WTC11 (cell line): ENCODE measurements at regions not wholly inside any gene's neighbourhood (a gene's known extent, or its start where the extent isn't known, plus 50 kb on each side); places are given as distances from the start of the nearest gene placed in this dataset.

Experiments
- ATAC-seq: fragments of 200-7000 bp; cut with Tn5 transposase; 2 replicates; pipeline ENCODE4 v1.10.0; 2021; ENCODE audit warnings: mild to moderate bottlenecking, moderate library complexity
- CTCF ChIA-PET: fragments of 300-600 bp; sonication (Branson Sonifier 250); formaldehyde crosslinking; loops from one replicate; lab custom pipeline; 2021; ENCODE audit warnings: antibody characterized with exemption; lab: Charles Lee
- POLR2A ChIA-PET: fragments of 350-600 bp; sonication (Branson Sonifier 250); formaldehyde crosslinking; loops from one replicate; lab custom pipeline; 2021; ENCODE audit warnings: antibody characterized with exemption; lab: Charles Lee
- DNase-seq: peaks from one replicate; pipeline ENCODE4 v3.0.0; 2021; ENCODE audit warnings: low spot score
- H3K27ac Mint-ChIP-seq: 2 replicates; pipeline ENCODE4 v1.8.0; 2021; ENCODE audit warnings: mixed read lengths
- H3K27me3 Mint-ChIP-seq: 2 replicates; pipeline ENCODE4 v1.8.0; 2021; ENCODE audit warnings: low read depth, mild to moderate bottlenecking, moderate library complexity, mixed read lengths
- H3K36me3 Mint-ChIP-seq: 2 replicates; pipeline ENCODE4 v1.8.0; 2021; ENCODE audit warnings: mixed read lengths
- H3K4me1 Mint-ChIP-seq: 2 replicates; pipeline ENCODE4 v1.8.0; 2022; ENCODE audit warnings: mixed read lengths
- H3K4me3 Mint-ChIP-seq: 2 replicates; pipeline ENCODE4 v1.8.0; 2021; ENCODE audit warnings: mild to moderate bottlenecking, moderate library complexity, mixed read lengths
- H3K9me3 Mint-ChIP-seq: 2 replicates; pipeline ENCODE4 v1.8.0; 2021; ENCODE audit warnings: mixed read lengths
- ATF1 ChIP-seq: sonication (generic); formaldehyde crosslinking; IDR thresholded peaks from 2 replicates; pipeline ENCODE4 v1.8.1; 2023; ENCODE audit warnings: mild to moderate bottlenecking, moderate library complexity, missing genetic modification reagents
- ATF6 ChIP-seq: sonication (generic); formaldehyde crosslinking; IDR thresholded peaks from 2 replicates; pipeline ENCODE4 v1.8.1; 2023; ENCODE audit warnings: mild to moderate bottlenecking, missing genetic modification reagents
- CREB1 ChIP-seq: sonication (generic); formaldehyde crosslinking; IDR thresholded peaks from 2 replicates; pipeline ENCODE4 v1.8.0; 2023; ENCODE audit warnings: mild to moderate bottlenecking, missing genetic modification reagents
- E2F5 ChIP-seq: sonication (generic); formaldehyde crosslinking; IDR thresholded peaks from 2 replicates; pipeline ENCODE4 v1.8.1; 2022; ENCODE audit warnings: mild to moderate bottlenecking, moderate library complexity, missing genetic modification reagents
- ESRRA ChIP-seq: sonication (generic); formaldehyde crosslinking; IDR thresholded peaks from 2 replicates; pipeline ENCODE4 v1.8.1; 2022; ENCODE audit warnings: mild to moderate bottlenecking, missing genetic modification reagents, borderline replicate concordance
- ETV6 ChIP-seq: sonication (generic); formaldehyde crosslinking; IDR thresholded peaks from 2 replicates; pipeline ENCODE4 v1.8.1; 2022; ENCODE audit warnings: mild to moderate bottlenecking, missing genetic modification reagents
- FOXP1 ChIP-seq: sonication (generic); formaldehyde crosslinking; IDR thresholded peaks from 2 replicates; pipeline ENCODE4 v1.8.0; 2022; ENCODE audit warnings: missing genetic modification reagents, mild to moderate bottlenecking, moderate library complexity, borderline replicate concordance
- GTF2I ChIP-seq: fragments of 250-450 bp; sonication (Bioruptor Pico); conservative IDR thresholded peaks from 2 replicates; pipeline ENCODE4 v1.4.0; 2021; ENCODE audit warnings: mild to moderate bottlenecking
- IRF2 ChIP-seq: sonication (generic); formaldehyde crosslinking; IDR thresholded peaks from 2 replicates; pipeline ENCODE4 v1.8.0; 2022; ENCODE audit warnings: low read depth, missing genetic modification reagents, borderline replicate concordance
- NFATC4 ChIP-seq: fragments of 250-450 bp; sonication (Bioruptor Pico); IDR thresholded peaks from 2 replicates; pipeline ENCODE4 v1.9.0; 2021; ENCODE audit warnings: mild to moderate bottlenecking
- NFE2L1 ChIP-seq: sonication (generic); formaldehyde crosslinking; IDR thresholded peaks from 2 replicates; pipeline ENCODE4 v1.8.1; 2023; ENCODE audit warnings: missing genetic modification reagents
- NR2C2 ChIP-seq: sonication (generic); formaldehyde crosslinking; IDR thresholded peaks from 2 replicates; pipeline ENCODE4 v1.8.0; 2022; ENCODE audit warnings: mild to moderate bottlenecking, missing genetic modification reagents
- NR3C1 ChIP-seq: sonication (generic); formaldehyde crosslinking; conservative IDR thresholded peaks from 2 replicates; pipeline ENCODE4 v1.8.1; 2023; ENCODE audit warnings: low read depth, mild to moderate bottlenecking, missing genetic modification reagents
- PRRX2 ChIP-seq: fragments of 250-450 bp; sonication (Bioruptor Pico); IDR thresholded peaks from 2 replicates; pipeline ENCODE4 v1.8.0; 2021; ENCODE audit warnings: mild to moderate bottlenecking
- SMAD4 ChIP-seq: sonication (generic); formaldehyde crosslinking; IDR thresholded peaks from 2 replicates; pipeline ENCODE4 v1.8.0; 2022; ENCODE audit warnings: mild to moderate bottlenecking, missing genetic modification reagents
- ZNF138 ChIP-seq: sonication (generic); formaldehyde crosslinking; conservative IDR thresholded peaks from 2 replicates; pipeline ENCODE4 v1.8.1; 2022; ENCODE audit warnings: mild to moderate bottlenecking, moderate library complexity, missing genetic modification reagents
- ZNF219 ChIP-seq: sonication (generic); formaldehyde crosslinking; IDR thresholded peaks from 2 replicates; pipeline ENCODE4 v1.8.0; 2023; ENCODE audit warnings: missing genetic modification reagents, mild to moderate bottlenecking, borderline replicate concordance
- ZNF396 ChIP-seq: fragments of 250-450 bp; sonication (Bioruptor Pico); IDR thresholded peaks from 2 replicates; pipeline ENCODE4 v1.8.0; 2021; ENCODE audit warnings: mild to moderate bottlenecking, moderate library complexity, borderline replicate concordance
- TF ChIP-seq, protein P1 (sequence below): fragments of 250-450 bp; sonication (Bioruptor Pico); IDR thresholded peaks from 2 replicates; pipeline ENCODE4 v1.9.0; 2021; ENCODE audit warnings: moderate library complexity, mild to moderate bottlenecking, inconsistent platforms, borderline replicate concordance
- TF ChIP-seq, protein P2 (sequence below): sonication (generic); formaldehyde crosslinking; IDR thresholded peaks from 2 replicates; pipeline ENCODE4 v1.8.0; 2022; ENCODE audit warnings: mild to moderate bottlenecking, missing genetic modification reagents
- TF ChIP-seq, protein P3 (sequence below): sonication (generic); formaldehyde crosslinking; IDR thresholded peaks from 2 replicates; pipeline ENCODE4 v1.8.0; 2023; ENCODE audit warnings: mild to moderate bottlenecking, missing genetic modification reagents
- TF ChIP-seq, protein P4 (sequence below): sonication (generic); formaldehyde crosslinking; IDR thresholded peaks from 2 replicates; pipeline ENCODE4 v1.8.1; 2022; ENCODE audit warnings: low read depth, missing genetic modification reagents, borderline replicate concordance

DNA sequence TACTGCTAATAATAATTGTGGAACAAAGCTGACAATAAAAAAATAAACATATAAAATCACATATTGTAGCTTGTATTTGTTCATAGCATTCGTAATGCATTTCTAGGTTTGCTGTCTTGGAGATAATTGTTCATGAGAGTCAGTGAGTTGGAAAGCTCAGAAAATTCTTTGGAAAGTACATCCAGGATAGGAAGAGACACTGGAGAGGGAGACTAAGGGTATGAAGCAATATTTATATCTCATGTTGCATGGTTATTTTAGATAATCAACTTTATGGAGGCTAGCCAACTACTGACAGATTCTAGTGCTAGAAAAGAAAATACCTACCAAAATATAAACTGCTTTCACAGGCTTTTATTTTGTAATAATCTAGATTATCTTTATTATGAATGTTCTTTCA is 1095.2 kb downstream of the FSCB start (continued):
- TF ChIP-seq CREB1 (CRISPR knock-in tag) (no peak), ETV6 (CRISPR knock-in tag) (no peak), PRRX2 (CRISPR knock-in tag) (no peak), E2F5 (CRISPR knock-in tag) (no peak), GTF2I (CRISPR knock-in tag) (no peak), IRF2 (CRISPR knock-in tag) (no peak), NR2C2 (CRISPR knock-in tag) (no peak), NFE2L1 (CRISPR knock-in tag) (no peak)
- TF ChIP-seq, protein P1, sequence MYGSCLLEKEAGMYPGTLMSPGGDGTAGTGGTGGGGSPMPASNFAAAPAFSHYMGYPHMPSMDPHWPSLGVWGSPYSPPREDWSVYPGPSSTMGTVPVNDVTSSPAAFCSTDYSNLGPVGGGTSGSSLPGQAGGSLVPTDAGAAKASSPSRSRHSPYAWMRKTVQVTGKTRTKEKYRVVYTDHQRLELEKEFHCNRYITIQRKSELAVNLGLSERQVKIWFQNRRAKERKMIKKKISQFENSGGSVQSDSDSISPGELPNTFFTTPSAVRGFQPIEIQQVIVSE (CRISPR knock-in tag) = no peak
- TF ChIP-seq, protein P2, sequence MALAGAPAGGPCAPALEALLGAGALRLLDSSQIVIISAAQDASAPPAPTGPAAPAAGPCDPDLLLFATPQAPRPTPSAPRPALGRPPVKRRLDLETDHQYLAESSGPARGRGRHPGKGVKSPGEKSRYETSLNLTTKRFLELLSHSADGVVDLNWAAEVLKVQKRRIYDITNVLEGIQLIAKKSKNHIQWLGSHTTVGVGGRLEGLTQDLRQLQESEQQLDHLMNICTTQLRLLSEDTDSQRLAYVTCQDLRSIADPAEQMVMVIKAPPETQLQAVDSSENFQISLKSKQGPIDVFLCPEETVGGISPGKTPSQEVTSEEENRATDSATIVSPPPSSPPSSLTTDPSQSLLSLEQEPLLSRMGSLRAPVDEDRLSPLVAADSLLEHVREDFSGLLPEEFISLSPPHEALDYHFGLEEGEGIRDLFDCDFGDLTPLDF (CRISPR knock-in tag) = no peak
- TF ChIP-seq, protein P3, sequence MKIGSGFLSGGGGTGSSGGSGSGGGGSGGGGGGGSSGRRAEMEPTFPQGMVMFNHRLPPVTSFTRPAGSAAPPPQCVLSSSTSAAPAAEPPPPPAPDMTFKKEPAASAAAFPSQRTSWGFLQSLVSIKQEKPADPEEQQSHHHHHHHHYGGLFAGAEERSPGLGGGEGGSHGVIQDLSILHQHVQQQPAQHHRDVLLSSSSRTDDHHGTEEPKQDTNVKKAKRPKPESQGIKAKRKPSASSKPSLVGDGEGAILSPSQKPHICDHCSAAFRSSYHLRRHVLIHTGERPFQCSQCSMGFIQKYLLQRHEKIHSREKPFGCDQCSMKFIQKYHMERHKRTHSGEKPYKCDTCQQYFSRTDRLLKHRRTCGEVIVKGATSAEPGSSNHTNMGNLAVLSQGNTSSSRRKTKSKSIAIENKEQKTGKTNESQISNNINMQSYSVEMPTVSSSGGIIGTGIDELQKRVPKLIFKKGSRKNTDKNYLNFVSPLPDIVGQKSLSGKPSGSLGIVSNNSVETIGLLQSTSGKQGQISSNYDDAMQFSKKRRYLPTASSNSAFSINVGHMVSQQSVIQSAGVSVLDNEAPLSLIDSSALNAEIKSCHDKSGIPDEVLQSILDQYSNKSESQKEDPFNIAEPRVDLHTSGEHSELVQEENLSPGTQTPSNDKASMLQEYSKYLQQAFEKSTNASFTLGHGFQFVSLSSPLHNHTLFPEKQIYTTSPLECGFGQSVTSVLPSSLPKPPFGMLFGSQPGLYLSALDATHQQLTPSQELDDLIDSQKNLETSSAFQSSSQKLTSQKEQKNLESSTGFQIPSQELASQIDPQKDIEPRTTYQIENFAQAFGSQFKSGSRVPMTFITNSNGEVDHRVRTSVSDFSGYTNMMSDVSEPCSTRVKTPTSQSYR = no peak

- Mint-ChIP-seq H3K27ac (no peak overlapping the region), H3K36me3 (no peaks in the 10 kb centered on the region), H3K4me1 (no peaks in the 10 kb centered on the region), H3K27me3 (no peaks in the 10 kb centered on the region), H3K4me3 (no peak overlapping the region), H3K9me3 (no peaks in the 10 kb centered on the region)
- no peak for TF ChIP-seq PRRX2 (CRISPR knock-in tag)
- TF ChIP-seq GTF2I (CRISPR knock-in tag) = no peak
- no peak for TF ChIP-seq ZNF396 (CRISPR knock-in tag)
- TF ChIP-seq ZNF219 (CRISPR knock-in tag) = no peak
- TF ChIP-seq ATF6 (CRISPR knock-in tag) = no peak
- TF ChIP-seq, protein P4, sequence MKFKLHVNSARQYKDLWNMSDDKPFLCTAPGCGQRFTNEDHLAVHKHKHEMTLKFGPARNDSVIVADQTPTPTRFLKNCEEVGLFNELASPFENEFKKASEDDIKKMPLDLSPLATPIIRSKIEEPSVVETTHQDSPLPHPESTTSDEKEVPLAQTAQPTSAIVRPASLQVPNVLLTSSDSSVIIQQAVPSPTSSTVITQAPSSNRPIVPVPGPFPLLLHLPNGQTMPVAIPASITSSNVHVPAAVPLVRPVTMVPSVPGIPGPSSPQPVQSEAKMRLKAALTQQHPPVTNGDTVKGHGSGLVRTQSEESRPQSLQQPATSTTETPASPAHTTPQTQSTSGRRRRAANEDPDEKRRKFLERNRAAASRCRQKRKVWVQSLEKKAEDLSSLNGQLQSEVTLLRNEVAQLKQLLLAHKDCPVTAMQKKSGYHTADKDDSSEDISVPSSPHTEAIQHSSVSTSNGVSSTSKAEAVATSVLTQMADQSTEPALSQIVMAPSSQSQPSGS = no peak
- no peak for TF ChIP-seq SMAD4 (CRISPR knock-in tag)
- no peak for TF ChIP-seq ESRRA (CRISPR knock-in tag)
- no peak for TF ChIP-seq NFATC4 (CRISPR knock-in tag)
- TF ChIP-seq FOXP1 (CRISPR knock-in tag) = no peak
- no peak for TF ChIP-seq ATF1 (CRISPR knock-in tag)
- no peak for TF ChIP-seq ZNF138
- no peak for TF ChIP-seq NR3C1
- ATAC-seq = peak; percentile 43; the same call in 1 of the 2 replicates
- ChIA-PET CTCF (no interaction called here), POLR2A (interaction anchor here (0.7 kb wide), 1 partner anchor 47 kb away, joined by 4 read pairs; no protein-coding TSS in a partner anchor)
- peak; percentile 13 for DNase-seq
Observed at GRCh38 chr14:43410631-43411030, 1096.5 kb downstream of the FSCB start.
